Fibroblast of lung (primary cell): ENCODE measurements at regions not wholly inside any gene's neighbourhood (a gene's known extent, or its start where the extent isn't known, plus 50 kb on each side); places are given as distances from the start of the nearest gene placed in this dataset.

ENCODE experiments used
- DNase-seq, 2 donors: peaks; one replicate each; pipeline versions ENCODE4 v3.0.0 to v3.0.0-alpha.2; 2010; ENCODE audit warnings: low read depth in 2 of 2
- H2AFZ ChIP-seq: 2 replicates; pipeline ENCODE4 v1.5.1; 2012; ENCODE audit warnings: low read length, control low read depth, inconsistent platforms
- H3K27ac ChIP-seq: 2 replicates; pipeline ENCODE4 v1.5.1; 2011; ENCODE audit warnings: low read length, control low read depth; ENCODE audit not compliant: insufficient read depth
- H3K27me3 ChIP-seq: 2 replicates; pipeline ENCODE4 v1.5.1; 2011; ENCODE audit warnings: mild to moderate bottlenecking, low read length; ENCODE audit not compliant: control insufficient read depth, insufficient read depth
- H3K36me3 ChIP-seq: 2 replicates; pipeline ENCODE4 v1.5.1; 2011; ENCODE audit warnings: low read length; ENCODE audit not compliant: control insufficient read depth, insufficient read depth
- H3K4me1 ChIP-seq: 2 replicates; pipeline ENCODE4 v1.5.1; 2011; ENCODE audit warnings: low read length; ENCODE audit not compliant: control insufficient read depth, insufficient read depth; ENCODE audit errors: extremely low read depth
- H3K4me2 ChIP-seq: 2 replicates; pipeline ENCODE4 v1.5.1; 2011; ENCODE audit warnings: low read length, control low read depth; ENCODE audit not compliant: insufficient read depth; ENCODE audit errors: extremely low read depth
- H3K4me3 ChIP-seq, 4 experiments: fragments of 200-600 bp in 1 of 4; sonication (generic) in 1 of 4; replicated peaks in 1 of 4; 2 replicates each; pipeline ENCODE4 v1.5.1; 2011 to 2016; ENCODE audit warnings: low read length in 4 of 4, low read depth in 3 of 4, mild to moderate bottlenecking in 3 of 4, control low read depth in 2 of 4, inconsistent platforms in 1 of 4, mixed read lengths in 1 of 4; ENCODE audit not compliant: insufficient read depth in 1 of 4; ENCODE audit errors: control extremely low read depth in 1 of 4
- H3K79me2 ChIP-seq: 2 replicates; pipeline ENCODE4 v1.5.1; 2012; ENCODE audit warnings: mild to moderate bottlenecking, low read length, inconsistent platforms; ENCODE audit not compliant: control insufficient read depth, insufficient read depth
- H3K9ac ChIP-seq: 2 replicates; pipeline ENCODE4 v1.5.1; 2011; ENCODE audit warnings: mild to moderate bottlenecking, low read length, control low read depth; ENCODE audit not compliant: insufficient read depth
- H3K9me3 ChIP-seq: 2 replicates; pipeline ENCODE4 v1.5.1; 2012; ENCODE audit warnings: low read depth, low read length; ENCODE audit not compliant: control insufficient read depth, insufficient read depth
- H4K20me1 ChIP-seq: 2 replicates; pipeline ENCODE4 v1.5.1; 2011; ENCODE audit warnings: low read length; ENCODE audit not compliant: control insufficient read depth, insufficient read depth; ENCODE audit errors: extremely low read depth
- EZH2 ChIP-seq: IDR thresholded peaks from 2 replicates; pipeline ENCODE4 v1.5.1; 2012; ENCODE audit warnings: low read length, control low read depth, mild to moderate bottlenecking; ENCODE audit errors: missing control alignments
- TF ChIP-seq, protein P1 (sequence below), 2 donors: IDR thresholded peaks in 1 of 2; conservative IDR thresholded peaks in 1 of 2; 1 replicate in 1 of 2; 2 replicates in 1 of 2; pipeline ENCODE4 v1.5.1; 2011 to 2012; ENCODE audit warnings: low read length in 2 of 2, control low read depth in 1 of 2, inconsistent platforms in 1 of 2, low read depth in 1 of 2, mild to moderate bottlenecking in 1 of 2

DNA sequence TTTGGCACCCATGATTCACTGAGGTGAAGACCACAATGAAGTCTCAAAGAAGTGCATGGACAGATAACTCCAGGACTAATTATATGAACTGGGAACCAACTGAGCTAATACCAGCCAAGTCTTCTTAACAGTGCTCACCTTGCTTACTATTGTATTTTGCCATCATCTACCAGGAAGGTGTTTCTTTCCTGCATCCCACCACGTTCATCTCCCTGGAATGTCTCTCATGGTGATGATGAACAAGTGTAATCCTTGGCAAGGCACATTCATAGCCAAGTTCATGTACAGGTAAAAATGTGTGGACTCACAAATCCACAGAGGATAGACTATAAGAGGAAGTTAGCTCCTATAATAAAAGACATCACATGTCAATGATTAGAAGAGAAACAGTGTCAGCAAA, 489.1 kb downstream of the SMARCA1 start:
- Histone ChIP-seq H3K4me3 (no peak overlapping the region), H3K9me3 (no peaks in the 10 kb centered on the region), H3K36me3 (no peaks in the 10 kb centered on the region), H4K20me1 (no peaks in the 10 kb centered on the region), H3K4me2 (no peak overlapping the region), H3K79me2 (no peaks in the 10 kb centered on the region), H3K9ac (no peak overlapping the region), H3K27ac (no peak overlapping the region), H3K27me3 (no peaks in the 10 kb centered on the region), H2AFZ (no peak overlapping the region), H3K4me1 (no peaks in the 10 kb centered on the region)
- TF ChIP-seq EZH2, result no peak
- TF ChIP-seq, protein P1, sequence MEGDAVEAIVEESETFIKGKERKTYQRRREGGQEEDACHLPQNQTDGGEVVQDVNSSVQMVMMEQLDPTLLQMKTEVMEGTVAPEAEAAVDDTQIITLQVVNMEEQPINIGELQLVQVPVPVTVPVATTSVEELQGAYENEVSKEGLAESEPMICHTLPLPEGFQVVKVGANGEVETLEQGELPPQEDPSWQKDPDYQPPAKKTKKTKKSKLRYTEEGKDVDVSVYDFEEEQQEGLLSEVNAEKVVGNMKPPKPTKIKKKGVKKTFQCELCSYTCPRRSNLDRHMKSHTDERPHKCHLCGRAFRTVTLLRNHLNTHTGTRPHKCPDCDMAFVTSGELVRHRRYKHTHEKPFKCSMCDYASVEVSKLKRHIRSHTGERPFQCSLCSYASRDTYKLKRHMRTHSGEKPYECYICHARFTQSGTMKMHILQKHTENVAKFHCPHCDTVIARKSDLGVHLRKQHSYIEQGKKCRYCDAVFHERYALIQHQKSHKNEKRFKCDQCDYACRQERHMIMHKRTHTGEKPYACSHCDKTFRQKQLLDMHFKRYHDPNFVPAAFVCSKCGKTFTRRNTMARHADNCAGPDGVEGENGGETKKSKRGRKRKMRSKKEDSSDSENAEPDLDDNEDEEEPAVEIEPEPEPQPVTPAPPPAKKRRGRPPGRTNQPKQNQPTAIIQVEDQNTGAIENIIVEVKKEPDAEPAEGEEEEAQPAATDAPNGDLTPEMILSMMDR (conservative IDR thresholded peaks at IDR 0.05 in 1 of 2, IDR thresholded peaks at IDR 0.05 in 1 of 2; ENCODE audit: low read depth in 1 of 2, low read length in 2 of 2), result no peak
- no peak for DNase-seq

DNA sequence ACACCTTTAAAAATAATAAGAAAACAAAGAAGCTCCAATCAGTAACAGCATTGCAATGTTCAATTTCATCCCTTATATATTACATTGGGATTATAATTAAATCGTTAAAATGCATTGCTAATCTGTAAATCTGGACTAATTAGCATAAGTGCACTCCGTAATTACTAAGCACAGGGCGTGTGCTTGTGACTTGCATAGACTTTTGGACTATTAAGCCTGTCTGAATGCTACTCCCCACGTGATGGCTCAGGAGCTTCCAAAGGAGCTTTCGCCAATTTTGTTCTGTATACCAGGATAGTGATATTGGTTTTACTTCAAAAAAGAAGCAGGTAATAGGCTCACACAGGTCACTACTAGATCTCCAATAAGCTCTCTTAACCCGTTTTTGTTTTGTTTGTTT, 497.1 kb downstream of the SMARCA1 start:
- Histone ChIP-seq H3K4me2 (no peak overlapping the region), H3K79me2 (no peaks in the 10 kb centered on the region), H4K20me1 (no peaks in the 10 kb centered on the region), H3K27me3 (no peaks in the 10 kb centered on the region), H2AFZ (no peak overlapping the region), H3K9ac (no peak overlapping the region), H3K4me3 (no peak overlapping the region), H3K4me1 (no peaks in the 10 kb centered on the region), H3K9me3 (no peaks in the 10 kb centered on the region), H3K36me3 (no peaks in the 10 kb centered on the region), H3K27ac (no peak overlapping the region)
- TF ChIP-seq, protein P1 (conservative IDR thresholded peaks at IDR 0.05 in 1 of 2, IDR thresholded peaks at IDR 0.05 in 1 of 2; ENCODE audit: low read depth in 1 of 2, low read length in 2 of 2), result no peak
- no peak for DNase-seq

DNA sequence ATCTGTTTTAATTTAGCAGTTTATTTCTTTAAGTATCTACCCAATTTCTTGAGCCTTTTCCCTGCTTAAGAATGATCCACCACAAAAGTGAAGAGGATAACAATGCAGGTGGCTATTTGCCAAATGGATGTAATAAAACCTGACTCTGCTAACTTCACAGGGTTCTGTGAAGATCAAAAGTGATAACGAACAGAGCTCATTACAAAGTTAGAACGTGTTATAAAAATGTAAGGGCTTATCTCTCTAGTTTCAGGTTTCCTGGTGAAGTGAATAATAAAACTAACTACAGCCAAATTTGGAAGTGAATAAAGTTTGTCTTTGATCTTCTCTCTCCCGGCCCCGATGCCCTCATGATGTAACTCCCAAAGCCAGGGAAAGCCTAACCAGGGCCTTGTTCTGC, 497.9 kb downstream of the SMARCA1 start:
- H3K4me1 ChIP-seq, result no peaks in the 10 kb centered on the region
- no peak for DNase-seq
- H3K27me3 ChIP-seq, result no peaks in the 10 kb centered on the region
- no peaks in the 10 kb centered on the region for H3K79me2 ChIP-seq
- H3K9ac ChIP-seq, result no peak overlapping the region
- H2AFZ ChIP-seq, result no peak overlapping the region
- H3K4me2 ChIP-seq, result no peak overlapping the region
- H3K27ac ChIP-seq, result no peak overlapping the region
- TF ChIP-seq EZH2, result no peak
- TF ChIP-seq, protein P1 (conservative IDR thresholded peaks at IDR 0.05 in 1 of 2, IDR thresholded peaks at IDR 0.05 in 1 of 2; ENCODE audit: low read depth in 1 of 2, low read length in 2 of 2), result no peak
- H4K20me1 ChIP-seq, result no peaks in the 10 kb centered on the region
- no peaks in the 10 kb centered on the region for H3K9me3 ChIP-seq
- H3K4me3 ChIP-seq, result no peak overlapping the region
- H3K36me3 ChIP-seq, result no peaks in the 10 kb centered on the region
